Fibroblast of upper back skin (primary cell): ENCODE measurements at regions not wholly inside any gene's neighbourhood (a gene's known extent, or its start where the extent isn't known, plus 50 kb on each side); places are given as distances from the start of the nearest gene placed in this dataset.
"Not testable (repeated sequence)": the region's sequence is repeated elsewhere in the genome, so short reads cannot be mapped to it uniquely, and the experiment has no call there.

ENCODE experiments used
- DNase-seq: peaks from one replicate; pipeline ENCODE4 v3.0.0-alpha.2; 2013

GRCh38 chr12:107826276-107826675 lies 51.8 kb downstream of the ASCL4 start:
- DNase-seq: no peak

- no peak for DNase-seq
Observed at GRCh38 chr12:107829271-107829670, 54.8 kb downstream of the ASCL4 start.

- no peak for DNase-seq
Observed at GRCh38 chr12:107832441-107832840, 57.9 kb downstream of the ASCL4 start.

- no peak for DNase-seq
Observed at GRCh38 chr12:107840186-107840585, 65.7 kb downstream of the ASCL4 start.

GRCh38 chr12:107843351-107844311 lies 69.1 kb downstream of the ASCL4 start:
- no peak for DNase-seq

GRCh38 chr12:107844312-107844921 lies 69.9 kb downstream of the ASCL4 start:
- DNase-seq: no peak

GRCh38 chr12:107845226-107845979 lies 70.9 kb downstream of the ASCL4 start:
- DNase-seq: no peak

- no peak for DNase-seq
Observed at GRCh38 chr12:107845980-107846659, 71.6 kb downstream of the ASCL4 start.

GRCh38 chr12:107847430-107847829 lies 72.9 kb downstream of the ASCL4 start:
- no peak for DNase-seq

- no peak for DNase-seq
Observed at GRCh38 chr12:107847830-107848229, 73.3 kb downstream of the ASCL4 start.

- no peak for DNase-seq
Observed at GRCh38 chr12:107853479-107853878, 79.0 kb downstream of the ASCL4 start.

- no peak for DNase-seq
Observed at GRCh38 chr12:107855471-107855870, 81.0 kb downstream of the ASCL4 start.

- no peak for DNase-seq
Observed at GRCh38 chr12:107856096-107856495, 81.6 kb downstream of the ASCL4 start.

GRCh38 chr12:107857191-107857590 lies 82.7 kb downstream of the ASCL4 start:
- no peak for DNase-seq

- DNase-seq: no peak
Observed at GRCh38 chr12:107859367-107859766, 84.9 kb downstream of the ASCL4 start.

GRCh38 chr12:107864235-107864634 lies 89.7 kb downstream of the ASCL4 start:
- DNase-seq: no peak

GRCh38 chr12:107864727-107865126 lies 90.2 kb downstream of the ASCL4 start:
- not testable (repeated sequence) for DNase-seq

- DNase-seq: no peak
Observed at GRCh38 chr12:107873223-107873622, 98.7 kb downstream of the ASCL4 start.

GRCh38 chr12:107875786-107876185 lies 101.3 kb downstream of the ASCL4 start:
- DNase-seq: no peak

GRCh38 chr12:107884769-107885694 lies 110.5 kb downstream of the ASCL4 start:
- peak; percentile 53 for DNase-seq

GRCh38 chr12:107888789-107889188 lies 114.3 kb downstream of the ASCL4 start:
- no peak for DNase-seq

GRCh38 chr12:107891967-107892366 lies 117.5 kb downstream of the ASCL4 start:
- DNase-seq: no peak
